AG09309 (cell line): ENCODE measurements at regions not wholly inside any gene's neighbourhood (a gene's known extent, or its start where the extent isn't known, plus 50 kb on each side); places are given as distances from the start of the nearest gene placed in this dataset.

Experiments
- DNase-seq: peaks from one replicate; pipeline ENCODE4 v3.0.0-alpha.2; 2010; ENCODE audit warnings: low read depth
- H3K4me3 ChIP-seq: 2 replicates; pipeline ENCODE4 v1.5.1; 2011; ENCODE audit warnings: mild to moderate bottlenecking, low read depth, low read length, moderate library complexity; ENCODE audit not compliant: control insufficient read depth
- TF ChIP-seq, protein P1 (sequence below): IDR thresholded peaks from 2 replicates; pipeline ENCODE4 v1.5.1; 2011; ENCODE audit warnings: mild to moderate bottlenecking, low read depth, low read length, inconsistent platforms; ENCODE audit not compliant: insufficient read depth, control insufficient read depth; ENCODE audit errors: missing control alignments

- H3K4me3 ChIP-seq: no peak overlapping the region
- TF ChIP-seq, protein P1, sequence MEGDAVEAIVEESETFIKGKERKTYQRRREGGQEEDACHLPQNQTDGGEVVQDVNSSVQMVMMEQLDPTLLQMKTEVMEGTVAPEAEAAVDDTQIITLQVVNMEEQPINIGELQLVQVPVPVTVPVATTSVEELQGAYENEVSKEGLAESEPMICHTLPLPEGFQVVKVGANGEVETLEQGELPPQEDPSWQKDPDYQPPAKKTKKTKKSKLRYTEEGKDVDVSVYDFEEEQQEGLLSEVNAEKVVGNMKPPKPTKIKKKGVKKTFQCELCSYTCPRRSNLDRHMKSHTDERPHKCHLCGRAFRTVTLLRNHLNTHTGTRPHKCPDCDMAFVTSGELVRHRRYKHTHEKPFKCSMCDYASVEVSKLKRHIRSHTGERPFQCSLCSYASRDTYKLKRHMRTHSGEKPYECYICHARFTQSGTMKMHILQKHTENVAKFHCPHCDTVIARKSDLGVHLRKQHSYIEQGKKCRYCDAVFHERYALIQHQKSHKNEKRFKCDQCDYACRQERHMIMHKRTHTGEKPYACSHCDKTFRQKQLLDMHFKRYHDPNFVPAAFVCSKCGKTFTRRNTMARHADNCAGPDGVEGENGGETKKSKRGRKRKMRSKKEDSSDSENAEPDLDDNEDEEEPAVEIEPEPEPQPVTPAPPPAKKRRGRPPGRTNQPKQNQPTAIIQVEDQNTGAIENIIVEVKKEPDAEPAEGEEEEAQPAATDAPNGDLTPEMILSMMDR: no peak
These were observed 300.3 kb downstream of the PRL start for GRCh38 chr6:21996425-21997118.

GRCh38 chr6:21997119-21998037 is 299.5 kb downstream of the PRL start:
- no peak overlapping the region for H3K4me3 ChIP-seq
- DNase-seq: no peak
- TF ChIP-seq, protein P1: no peak

More at GRCh38 chr6:21996425-21997118, 300.3 kb downstream of the PRL start:
- no peak for DNase-seq

GRCh38 chr6:21998582-21998981 is 298.3 kb downstream of the PRL start:
- no peak overlapping the region for H3K4me3 ChIP-seq
- no peak for DNase-seq
- TF ChIP-seq, protein P1: no peak

DNA sequence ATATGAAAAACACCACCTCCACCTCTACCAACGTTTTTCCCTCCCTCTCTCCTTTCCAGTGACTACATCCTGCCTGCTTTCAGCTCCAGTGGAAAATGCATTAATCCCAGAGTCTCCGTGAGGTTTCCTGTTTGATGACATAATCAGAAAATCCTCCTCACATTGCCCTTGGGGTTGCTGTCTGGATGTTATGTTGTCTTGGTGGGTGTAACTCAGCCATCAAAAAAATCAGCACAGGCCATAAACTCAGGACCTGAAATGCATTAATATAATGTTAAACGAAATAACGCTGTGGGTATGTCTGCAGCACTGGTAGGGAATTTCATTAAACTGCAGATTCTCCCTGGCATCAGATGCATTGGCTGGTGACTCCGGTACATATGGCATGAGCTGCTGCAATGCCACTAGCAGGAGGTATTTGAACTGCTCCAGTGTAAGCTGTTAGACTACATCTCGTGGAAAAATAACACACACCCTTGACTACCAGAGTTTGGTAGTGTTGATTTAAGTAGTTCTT is 297.8 kb downstream of the PRL start:
- TF ChIP-seq, protein P1: no peak
- H3K4me3 ChIP-seq: no peak overlapping the region
- peak; percentile 31 for DNase-seq

DNA sequence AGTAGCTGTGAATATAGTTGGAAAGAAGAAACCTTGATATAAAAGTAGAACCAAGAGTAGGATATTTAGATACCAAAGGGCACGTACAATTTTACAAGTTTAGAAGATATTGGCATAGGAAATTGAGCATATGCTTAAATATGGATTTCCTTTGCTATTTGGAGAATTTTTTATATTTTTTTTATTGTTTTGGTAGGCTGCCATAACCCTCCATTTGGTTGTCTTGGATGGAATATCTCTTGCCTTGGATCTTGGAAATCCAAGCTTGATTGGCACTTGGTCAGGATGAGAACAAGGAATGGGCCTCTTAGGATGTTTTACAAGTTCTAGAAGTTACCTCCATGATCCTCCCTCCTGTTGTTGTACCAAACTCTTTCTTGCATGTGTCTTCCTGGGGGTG is 297.1 kb downstream of the PRL start:
- no peak overlapping the region for H3K4me3 ChIP-seq
- TF ChIP-seq, protein P1: no peak
- no peak for DNase-seq

GRCh38 chr6:22001396-22002027 is 295.3 kb downstream of the PRL start:
- TF ChIP-seq, protein P1: no peak
- DNase-seq: no peak
- no peak overlapping the region for H3K4me3 ChIP-seq
